Osteoblast (primary cell): ENCODE measurements at regions not wholly inside any gene's neighbourhood (a gene's known extent, or its start where the extent isn't known, plus 50 kb on each side); places are given as distances from the start of the nearest gene placed in this dataset.

ENCODE experiments used
- DNase-seq: peaks from one replicate; pipeline ENCODE4 v3.0.0; 2011; ENCODE audit warnings: low spot score, mixed read lengths; ENCODE audit not compliant: insufficient read length; ENCODE audit errors: missing footprints
- H2AFZ ChIP-seq: 2 replicates; pipeline ENCODE4 v1.6.0; 2011; ENCODE audit warnings: mild to moderate bottlenecking, low read length
- H3K27ac ChIP-seq: 2 replicates; pipeline ENCODE4 v1.5.1; 2011; ENCODE audit warnings: mild to moderate bottlenecking, low read depth, low read length, moderate library complexity
- H3K27me3 ChIP-seq: 2 replicates; pipeline ENCODE4 v1.6.0; 2012; ENCODE audit warnings: mild to moderate bottlenecking, control low read depth, inconsistent platforms, low read length, moderate library complexity; ENCODE audit not compliant: insufficient read depth
- H3K36me3 ChIP-seq: 2 replicates; pipeline ENCODE4 v1.5.1; 2011; ENCODE audit warnings: mild to moderate bottlenecking, low read length, control low read depth, moderate library complexity; ENCODE audit not compliant: insufficient read depth
- H3K4me1 ChIP-seq: 2 replicates; pipeline ENCODE4 v1.5.1; 2011; ENCODE audit warnings: mild to moderate bottlenecking, low read length, control low read depth, moderate library complexity; ENCODE audit not compliant: insufficient read depth
- H3K4me2 ChIP-seq: 2 replicates; pipeline ENCODE4 v1.6.0; 2011; ENCODE audit warnings: mild to moderate bottlenecking, low read length; ENCODE audit not compliant: insufficient read depth
- H3K4me3 ChIP-seq: fragments of 200-600 bp; sonication (generic); 3 replicates; pipeline ENCODE4 v1.5.1; 2012; ENCODE audit warnings: mild to moderate bottlenecking, low read length, inconsistent platforms; ENCODE audit not compliant: insufficient read depth
- H3K79me2 ChIP-seq: 2 replicates; pipeline ENCODE4 v1.6.0; 2012; ENCODE audit warnings: mild to moderate bottlenecking, low read length, control low read depth, inconsistent platforms; ENCODE audit not compliant: insufficient read depth
- H3K9me3 ChIP-seq: 2 replicates; pipeline ENCODE4 v1.5.1; 2011; ENCODE audit warnings: low read depth, low read length, control low read depth
- H4K20me1 ChIP-seq: 2 replicates; pipeline ENCODE4 v1.6.0; 2012; ENCODE audit warnings: mild to moderate bottlenecking, low read length, control low read depth; ENCODE audit not compliant: insufficient read depth
- TF ChIP-seq, protein P1 (sequence below): IDR thresholded peaks from 2 replicates; pipeline ENCODE4 v1.5.1; 2011; ENCODE audit warnings: mild to moderate bottlenecking, low read depth, low read length, moderate library complexity; ENCODE audit errors: extremely low read depth

DNA sequence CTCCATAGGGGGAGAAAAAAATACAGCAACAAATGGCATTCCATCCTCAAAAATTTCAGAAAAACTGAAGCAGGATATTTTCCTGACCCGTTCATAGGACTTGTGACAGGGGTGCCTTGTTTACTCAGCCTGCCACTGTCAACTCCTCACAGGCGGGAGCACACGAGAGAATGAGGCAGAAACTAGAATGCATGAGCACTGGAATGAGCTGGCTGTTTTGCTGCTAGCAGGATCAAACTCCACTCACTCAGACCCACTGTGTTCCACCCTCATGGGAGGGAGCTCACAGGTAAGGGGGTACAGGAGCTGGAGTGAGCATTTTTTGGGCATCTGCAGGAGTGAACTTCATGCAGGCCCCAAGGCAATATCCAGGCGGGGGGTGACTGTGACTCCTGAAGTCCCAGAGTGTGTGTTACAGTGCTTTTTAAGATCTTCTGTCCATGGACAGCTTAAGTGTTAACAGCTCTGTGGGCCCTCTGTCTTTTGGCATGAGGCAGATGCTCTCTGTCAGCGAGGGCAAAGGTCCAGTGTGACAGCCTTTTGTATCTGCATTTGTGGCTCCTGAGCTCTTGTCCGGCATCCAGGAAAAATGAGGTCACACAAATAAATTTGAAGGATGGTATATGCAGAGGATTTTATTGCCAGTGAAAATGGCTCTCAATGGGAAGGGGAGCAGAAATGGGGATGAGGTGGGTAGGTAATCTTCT is 905.7 kb upstream of the TENM4 start:
- DNase-seq: no peak
- TF ChIP-seq, protein P1, sequence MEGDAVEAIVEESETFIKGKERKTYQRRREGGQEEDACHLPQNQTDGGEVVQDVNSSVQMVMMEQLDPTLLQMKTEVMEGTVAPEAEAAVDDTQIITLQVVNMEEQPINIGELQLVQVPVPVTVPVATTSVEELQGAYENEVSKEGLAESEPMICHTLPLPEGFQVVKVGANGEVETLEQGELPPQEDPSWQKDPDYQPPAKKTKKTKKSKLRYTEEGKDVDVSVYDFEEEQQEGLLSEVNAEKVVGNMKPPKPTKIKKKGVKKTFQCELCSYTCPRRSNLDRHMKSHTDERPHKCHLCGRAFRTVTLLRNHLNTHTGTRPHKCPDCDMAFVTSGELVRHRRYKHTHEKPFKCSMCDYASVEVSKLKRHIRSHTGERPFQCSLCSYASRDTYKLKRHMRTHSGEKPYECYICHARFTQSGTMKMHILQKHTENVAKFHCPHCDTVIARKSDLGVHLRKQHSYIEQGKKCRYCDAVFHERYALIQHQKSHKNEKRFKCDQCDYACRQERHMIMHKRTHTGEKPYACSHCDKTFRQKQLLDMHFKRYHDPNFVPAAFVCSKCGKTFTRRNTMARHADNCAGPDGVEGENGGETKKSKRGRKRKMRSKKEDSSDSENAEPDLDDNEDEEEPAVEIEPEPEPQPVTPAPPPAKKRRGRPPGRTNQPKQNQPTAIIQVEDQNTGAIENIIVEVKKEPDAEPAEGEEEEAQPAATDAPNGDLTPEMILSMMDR: no peak
- Histone ChIP-seq H3K27ac (no peak overlapping the region), H3K4me3 (no peak overlapping the region), H3K36me3 (no peaks in the 10 kb centered on the region), H4K20me1 (no peaks in the 10 kb centered on the region), H2AFZ (no peak overlapping the region), H3K9me3 (no peaks in the 10 kb centered on the region), H3K79me2 (no peaks in the 10 kb centered on the region), H3K4me2 (no peak overlapping the region), H3K4me1 (no peaks in the 10 kb centered on the region), H3K27me3 (no peaks in the 10 kb centered on the region)

- TF ChIP-seq, protein P1: no peak
- Histone ChIP-seq H4K20me1 (no peaks in the 10 kb centered on the region), H3K27me3 (no peaks in the 10 kb centered on the region), H3K36me3 (no peaks in the 10 kb centered on the region), H3K79me2 (no peaks in the 10 kb centered on the region), H3K4me3 (no peak overlapping the region), H3K9me3 (no peaks in the 10 kb centered on the region), H3K4me1 (no peaks in the 10 kb centered on the region), H2AFZ (no peak overlapping the region), H3K27ac (no peak overlapping the region), H3K4me2 (no peak overlapping the region)
- no peak for DNase-seq
Measured at GRCh38 chr11:80343436-80343835, 902.6 kb upstream of the TENM4 start.

GRCh38 chr11:80338231-80338630 is 897.4 kb upstream of the TENM4 start:
- Histone ChIP-seq H3K4me1 (no peaks in the 10 kb centered on the region), H3K4me3 (no peak overlapping the region), H2AFZ (no peak overlapping the region), H3K27me3 (no peaks in the 10 kb centered on the region), H3K27ac (no peak overlapping the region), H3K36me3 (no peaks in the 10 kb centered on the region), H4K20me1 (no peaks in the 10 kb centered on the region), H3K9me3 (no peaks in the 10 kb centered on the region), H3K4me2 (no peak overlapping the region), H3K79me2 (no peaks in the 10 kb centered on the region)
- DNase-seq: no peak
- TF ChIP-seq, protein P1: no peak

- no peak for DNase-seq
- H2AFZ ChIP-seq: no peak overlapping the region
- no peak overlapping the region for H3K4me3 ChIP-seq
- H3K27ac ChIP-seq: no peak overlapping the region
- H3K4me1 ChIP-seq: no peaks in the 10 kb centered on the region
- H3K36me3 ChIP-seq: no peaks in the 10 kb centered on the region
- H3K4me2 ChIP-seq: no peak overlapping the region
- H3K79me2 ChIP-seq: no peaks in the 10 kb centered on the region
- TF ChIP-seq, protein P1: no peak
- no peaks in the 10 kb centered on the region for H3K9me3 ChIP-seq
- H4K20me1 ChIP-seq: no peaks in the 10 kb centered on the region
- H3K27me3 ChIP-seq: no peaks in the 10 kb centered on the region
Measured at GRCh38 chr11:80331694-80332093, 890.9 kb upstream of the TENM4 start.
